GM19328 (cell line): ENCODE measurements at regions not wholly inside any gene's neighbourhood (a gene's known extent, or its start where the extent isn't known, plus 50 kb on each side); places are given as distances from the start of the nearest gene placed in this dataset.

Experiments used
- ATAC-seq: cut with Tn5 transposase; IDR thresholded peaks from one replicate; pipeline ENCODE4 v1.9.1; 2021; ENCODE audit warnings: mild to moderate bottlenecking, moderate library complexity; ENCODE audit not compliant: unreplicated experiment

DNA sequence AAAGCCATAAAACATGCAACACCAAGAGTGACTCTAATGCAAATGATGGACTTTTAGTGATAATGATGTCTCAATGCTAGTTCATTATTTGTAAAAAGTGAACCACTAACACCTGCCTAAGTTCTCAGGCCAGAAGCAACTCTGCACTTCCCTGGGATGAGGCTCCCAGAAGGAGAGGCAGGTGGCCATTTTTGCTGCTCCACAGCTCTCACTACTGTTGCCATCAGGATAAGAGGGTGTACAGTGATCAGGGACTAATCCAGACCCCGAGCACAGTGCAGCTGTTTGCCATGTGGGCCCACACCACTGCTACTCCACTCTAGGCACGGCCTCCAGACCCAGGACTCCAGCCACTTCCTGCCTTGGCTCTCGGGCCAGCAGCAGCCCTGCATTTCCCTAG is 828.3 kb upstream of the MIR17HG start:
- no peak for ATAC-seq

DNA sequence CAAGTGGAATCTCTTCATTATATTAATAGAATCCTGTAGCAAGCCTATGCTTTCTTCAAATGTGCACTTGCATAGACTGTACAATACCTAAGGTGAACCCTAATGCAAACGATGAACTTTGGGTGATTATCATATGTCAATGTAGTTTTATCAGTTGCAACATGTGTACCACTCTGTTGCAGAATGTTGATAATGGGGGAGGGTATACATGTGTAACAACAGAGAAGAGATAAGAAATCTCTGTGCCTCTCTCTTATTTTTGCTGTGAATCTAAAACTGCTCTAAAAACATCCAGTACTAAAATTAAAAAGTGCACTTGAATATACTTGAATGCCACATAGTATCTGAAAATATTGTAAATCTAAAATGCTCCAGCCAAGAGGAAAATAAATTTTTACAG is 820.8 kb upstream of the MIR17HG start:
- ATAC-seq, result no peak

DNA sequence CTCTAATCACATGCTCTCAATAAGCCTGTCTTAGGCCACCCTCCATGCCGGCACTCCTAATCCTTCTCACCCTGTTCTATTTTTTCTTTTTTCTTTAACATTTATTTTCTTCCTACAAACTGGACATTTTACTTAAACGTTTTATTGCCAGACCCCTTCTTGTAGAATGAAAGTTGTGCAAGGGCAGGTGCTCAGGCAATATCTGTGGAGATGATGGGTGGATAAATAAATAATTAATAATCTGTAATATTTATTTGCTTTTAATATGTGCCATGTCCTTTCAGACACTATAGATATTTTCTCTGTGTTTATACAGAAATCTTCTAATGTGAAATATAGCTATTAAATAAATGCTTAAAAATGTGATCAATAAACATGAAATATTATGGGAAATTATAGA is 815.7 kb upstream of the MIR17HG start:
- ATAC-seq, result no peak

DNA sequence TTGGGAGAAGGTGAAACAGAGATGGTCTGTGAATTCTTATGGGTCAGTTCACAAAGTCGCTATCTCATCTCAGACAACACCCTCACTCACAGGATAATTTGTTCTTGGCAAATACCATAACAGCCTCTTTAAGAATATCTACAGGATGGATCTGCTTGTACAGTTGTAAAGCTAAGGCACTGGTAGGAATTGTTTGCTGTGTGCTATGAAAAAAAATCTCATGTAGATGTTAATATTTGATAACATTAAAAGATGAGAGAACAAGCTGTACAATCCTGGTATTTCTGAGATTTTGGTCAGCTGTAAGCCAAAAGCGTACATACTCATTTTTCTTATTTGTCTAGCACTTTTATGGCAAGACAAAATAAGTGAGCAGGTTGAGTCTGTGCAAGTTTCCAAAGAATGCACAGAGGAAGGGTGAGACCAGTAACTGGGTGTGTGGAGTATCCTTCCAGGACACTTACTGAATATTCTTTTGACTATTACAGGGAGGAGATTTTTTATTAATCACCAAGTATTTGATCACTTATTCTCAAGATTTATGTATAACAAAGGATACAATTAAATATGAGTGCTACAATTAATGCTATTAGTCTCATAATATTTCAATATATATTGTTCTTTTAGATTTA is 814.5 kb upstream of the MIR17HG start:
- ATAC-seq, result no peak

DNA sequence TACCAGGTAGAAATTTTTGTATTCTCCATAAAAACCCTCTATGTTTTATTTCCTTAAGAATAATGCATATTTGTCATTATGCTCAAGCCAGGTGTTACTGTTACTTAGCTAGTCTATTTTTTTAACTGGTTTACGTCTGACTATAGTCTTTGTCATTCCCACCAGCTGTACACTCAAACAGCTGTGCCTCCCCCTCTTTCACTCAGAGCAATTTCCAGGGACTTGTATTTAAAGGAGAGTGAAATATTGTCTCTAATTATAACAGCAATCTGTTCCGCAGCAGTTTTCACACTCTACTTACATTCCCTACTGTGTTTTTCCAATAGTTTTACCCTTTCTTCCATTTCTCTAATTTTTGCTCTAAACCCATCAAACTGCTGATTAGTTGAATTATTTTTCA is 813.6 kb upstream of the MIR17HG start:
- ATAC-seq, result no peak

DNA sequence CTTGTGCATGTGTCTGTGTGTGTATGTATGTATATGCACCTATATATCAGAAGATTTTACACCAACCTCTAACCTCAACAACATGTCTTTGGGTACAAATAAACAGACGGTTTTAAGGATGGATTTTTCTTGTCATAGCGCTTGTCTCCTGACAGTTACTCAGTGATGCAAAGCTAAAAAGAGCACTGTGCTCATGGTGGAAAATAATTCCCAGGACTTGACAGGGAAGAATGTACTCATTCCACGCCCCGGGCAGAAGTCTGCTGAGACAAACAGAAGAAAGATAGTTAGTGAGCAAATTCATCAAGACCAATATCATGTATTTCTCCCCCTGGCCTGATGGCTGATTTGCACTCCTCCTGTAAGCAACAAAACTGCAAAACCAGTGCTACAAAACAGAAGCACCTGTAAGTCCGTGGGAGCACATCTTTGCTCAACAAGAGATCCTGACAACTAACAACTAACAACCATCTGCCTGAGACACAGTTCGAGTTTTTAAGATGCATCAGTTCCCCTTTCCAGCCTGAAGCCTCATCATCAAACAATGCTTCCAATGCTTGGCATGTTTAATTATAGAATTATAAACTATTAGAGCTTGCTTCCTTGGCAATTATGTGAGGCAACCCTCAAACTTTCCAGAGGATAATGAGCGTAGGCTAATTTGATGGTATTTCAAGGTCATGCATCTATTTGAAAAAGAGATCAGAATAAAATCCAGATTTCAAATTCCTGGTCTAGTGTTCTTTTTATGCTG is 812.7 kb upstream of the MIR17HG start:
- no peak for ATAC-seq

DNA sequence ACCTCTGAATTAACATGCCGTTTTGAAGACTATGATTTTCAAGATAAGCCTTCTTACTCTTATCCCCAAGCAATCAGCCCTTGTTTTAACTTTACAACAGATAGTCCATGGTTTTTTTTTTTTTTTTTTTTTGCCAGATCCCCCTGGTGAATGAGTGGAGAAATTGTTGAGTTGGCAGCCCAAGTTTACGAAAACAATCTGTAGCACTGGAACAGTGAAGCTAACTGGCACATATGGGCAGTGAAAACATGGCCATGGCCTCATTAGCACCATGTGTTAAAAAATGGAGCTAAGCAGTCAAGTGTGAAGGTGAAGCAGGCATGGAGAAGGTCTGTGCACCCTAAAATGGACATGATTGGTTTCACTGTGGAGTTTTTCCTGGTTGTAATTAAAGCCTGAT is 812.1 kb upstream of the MIR17HG start:
- no peak for ATAC-seq

DNA sequence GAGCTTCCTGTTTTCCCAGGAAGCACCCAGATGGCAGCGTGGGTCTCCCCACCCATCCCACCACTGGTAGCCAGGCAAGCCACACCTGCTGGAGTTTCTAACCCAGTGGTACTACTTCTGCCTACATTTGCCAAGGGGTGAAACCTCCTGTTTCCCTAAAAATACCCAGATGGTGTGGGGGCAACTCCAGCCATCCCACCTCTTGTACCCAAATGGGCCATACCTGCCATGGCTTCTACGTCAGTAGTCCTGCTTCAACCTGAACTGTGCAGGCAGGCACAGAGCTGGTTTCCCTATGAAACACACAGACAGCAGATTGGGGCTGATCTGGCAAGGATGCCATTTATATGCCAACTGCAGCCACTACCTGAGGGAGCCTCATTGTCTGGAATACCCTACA is 809.4 kb upstream of the MIR17HG start:
- no peak for ATAC-seq

DNA sequence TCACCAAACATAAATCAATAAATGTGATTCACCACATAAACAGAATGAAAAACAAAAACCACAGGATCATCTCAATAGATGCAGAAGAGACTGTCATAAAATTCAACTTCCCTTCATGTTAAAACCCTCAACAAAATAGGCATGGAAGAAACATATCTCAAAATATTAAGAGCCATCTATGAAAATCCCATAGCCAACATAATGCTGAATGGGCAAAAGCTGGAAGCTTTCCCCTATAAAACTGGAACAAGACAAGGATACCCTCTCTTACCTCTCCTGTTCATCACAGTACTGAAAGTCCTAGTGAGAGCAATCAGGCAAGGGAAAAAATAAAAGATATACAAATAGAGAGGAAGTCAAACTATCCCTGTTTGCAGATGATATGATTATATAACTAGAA is 806.1 kb upstream of the MIR17HG start:
- ATAC-seq, result no peak

DNA sequence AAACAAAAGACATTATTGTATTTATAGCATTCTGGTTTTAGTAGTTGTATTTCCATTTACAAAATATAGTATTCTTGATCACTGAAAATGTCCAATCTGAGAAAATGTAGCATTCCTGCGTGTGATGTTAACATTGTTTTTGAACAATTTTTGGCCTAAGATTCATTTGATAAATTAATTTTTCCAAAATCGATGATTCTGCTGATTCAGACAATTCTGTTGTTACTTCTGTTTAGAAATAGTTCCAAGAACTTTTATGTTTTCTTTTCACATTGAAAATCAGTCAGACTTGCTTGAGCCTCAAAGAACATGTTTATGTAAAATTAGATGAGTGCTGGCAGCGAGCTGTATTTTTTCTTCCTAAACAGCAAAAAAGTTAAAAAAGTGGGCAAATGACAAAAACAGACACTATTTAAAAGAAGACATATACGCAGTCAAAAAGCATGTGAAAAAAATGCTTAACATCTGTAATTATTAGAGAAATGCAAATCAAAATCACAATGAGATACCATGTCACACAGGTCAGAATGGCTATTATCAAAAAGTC is 804.5 kb upstream of the MIR17HG start:
- no peak for ATAC-seq

DNA sequence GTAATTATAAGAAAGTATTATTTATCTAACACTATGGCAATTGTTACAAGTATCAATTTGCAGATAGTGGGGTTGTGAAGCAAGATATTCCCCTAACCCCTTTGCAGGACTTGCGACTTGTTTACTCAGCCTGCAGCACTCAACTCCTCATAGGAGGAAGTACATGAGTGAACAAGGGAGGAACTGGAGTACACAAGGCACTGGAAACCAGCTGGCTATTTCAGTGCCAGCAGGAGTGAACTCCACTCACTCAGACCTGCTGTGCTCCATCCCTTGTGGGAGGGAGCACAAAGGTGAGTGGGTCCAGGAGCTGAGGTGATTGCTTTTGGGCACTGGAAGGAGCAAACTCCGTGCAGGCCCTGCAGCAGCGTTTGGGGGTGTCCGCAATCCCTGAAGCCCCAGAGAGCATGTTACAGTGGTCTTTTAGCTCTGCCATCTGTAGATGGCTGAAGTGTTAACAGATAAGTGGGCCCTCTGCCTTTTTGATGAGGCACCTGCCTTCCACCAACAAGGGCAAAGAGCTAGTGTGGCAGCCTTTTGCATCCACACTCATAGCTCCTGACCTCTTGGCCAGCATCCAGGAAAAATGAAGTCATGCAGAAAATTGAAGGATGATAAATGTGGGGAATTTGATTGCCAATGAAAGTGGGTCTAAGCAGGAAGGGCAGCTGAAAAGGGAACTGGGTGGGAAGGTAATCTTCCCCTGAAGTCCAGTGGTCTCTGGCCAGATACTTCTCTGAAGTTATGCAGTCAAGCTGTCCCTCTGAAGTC is 802.2 kb upstream of the MIR17HG start:
- no peak for ATAC-seq

DNA sequence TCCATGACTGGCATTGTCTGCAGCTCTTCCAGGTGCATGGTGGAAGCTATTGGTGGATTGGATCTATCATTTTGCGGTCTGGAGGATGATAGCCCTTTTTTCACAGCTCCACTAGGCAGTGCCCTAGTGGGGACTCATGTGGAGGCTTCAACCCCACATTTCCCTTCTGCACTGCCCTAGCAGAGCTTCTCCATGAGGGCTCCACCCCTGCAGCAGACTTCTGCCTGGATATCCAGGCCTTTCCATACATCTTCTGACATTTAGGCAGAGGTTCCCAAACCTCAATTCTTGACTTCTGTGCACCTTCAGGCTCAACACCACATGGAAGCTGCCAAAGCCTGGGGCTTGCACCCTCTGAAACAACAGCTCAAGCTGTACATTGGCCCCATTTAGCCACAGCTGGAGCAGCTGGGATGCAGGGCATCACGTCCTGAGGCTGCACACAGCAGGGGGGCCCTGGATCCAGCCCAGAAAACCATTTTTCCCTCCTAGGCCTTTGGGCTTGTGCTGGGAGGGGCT is 800.2 kb upstream of the MIR17HG start:
- no peak for ATAC-seq

DNA sequence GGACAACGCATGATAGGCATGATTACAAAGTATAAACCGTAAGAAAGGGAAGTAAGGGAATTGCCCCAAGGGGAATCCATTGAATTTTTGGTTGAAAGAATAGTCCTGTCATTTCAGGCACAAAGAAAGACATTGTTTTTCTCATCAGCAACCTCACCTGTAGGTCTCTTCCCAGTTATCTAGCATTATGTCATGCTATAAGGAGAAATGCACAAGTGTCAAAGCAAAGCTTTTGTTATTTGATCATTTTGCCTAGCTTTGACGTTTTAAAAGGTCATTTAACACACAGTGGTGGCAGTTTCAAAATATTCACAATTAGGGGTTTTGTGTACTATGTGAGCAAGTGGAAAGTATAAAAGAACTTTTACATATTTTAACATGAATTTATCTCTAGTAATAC is 796.2 kb upstream of the MIR17HG start:
- no peak for ATAC-seq

DNA sequence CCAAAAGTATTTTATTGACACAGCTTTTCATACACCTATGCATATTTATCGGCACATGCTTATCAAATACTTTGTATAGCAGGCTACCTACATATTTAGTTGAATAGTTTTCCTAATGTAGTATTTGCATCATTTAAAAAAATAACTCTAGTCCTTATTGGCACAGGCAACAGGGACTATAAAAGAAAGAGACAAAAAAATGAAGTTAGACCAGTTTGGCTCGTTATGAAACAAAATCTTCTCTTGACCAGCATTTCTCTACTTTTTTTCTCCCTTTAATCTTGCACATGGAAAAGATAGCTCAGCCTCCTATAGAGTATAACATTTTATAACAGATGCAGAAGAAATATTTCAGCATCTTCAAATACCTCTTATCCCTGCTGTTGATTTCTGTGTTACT is 794.8 kb upstream of the MIR17HG start:
- ATAC-seq, result no peak

DNA sequence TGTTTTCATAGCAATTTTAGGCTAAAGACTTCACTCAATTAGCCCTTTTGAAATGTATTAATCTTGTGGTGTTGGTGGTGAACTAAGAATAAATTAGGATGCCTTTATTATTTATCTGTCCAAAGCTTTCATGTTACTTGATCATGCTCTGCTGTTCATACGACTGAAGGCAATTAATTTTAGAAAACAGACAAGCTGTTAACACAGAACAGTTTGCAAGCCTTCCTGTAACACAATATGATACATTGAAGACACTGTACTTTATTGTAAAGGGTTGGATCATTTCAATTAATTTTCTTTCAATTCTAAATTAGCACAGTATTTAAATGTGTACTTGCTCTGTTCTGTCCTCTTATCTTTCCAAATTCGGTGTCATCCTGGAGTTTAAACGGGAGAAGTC is 794.3 kb upstream of the MIR17HG start:
- no peak for ATAC-seq

DNA sequence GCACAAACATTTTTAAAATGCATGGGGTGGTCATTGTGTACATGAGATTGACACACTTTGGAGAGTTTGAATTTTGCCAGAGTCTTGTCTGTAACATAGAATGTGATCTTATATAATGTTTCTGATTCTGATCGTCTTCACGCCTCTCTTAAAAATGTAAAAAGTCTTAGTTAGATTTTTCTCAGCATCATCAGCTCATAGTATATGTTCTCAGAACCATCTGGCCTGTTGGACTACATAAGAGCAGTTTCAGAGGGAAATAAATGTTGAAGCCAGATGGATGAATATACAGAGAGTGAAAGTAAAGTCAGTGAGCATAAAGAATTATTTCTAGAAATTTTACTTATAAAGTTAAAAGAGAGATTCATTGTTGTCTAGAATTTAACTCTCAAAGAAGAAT is 789.9 kb upstream of the MIR17HG start:
- ATAC-seq, result no peak

DNA sequence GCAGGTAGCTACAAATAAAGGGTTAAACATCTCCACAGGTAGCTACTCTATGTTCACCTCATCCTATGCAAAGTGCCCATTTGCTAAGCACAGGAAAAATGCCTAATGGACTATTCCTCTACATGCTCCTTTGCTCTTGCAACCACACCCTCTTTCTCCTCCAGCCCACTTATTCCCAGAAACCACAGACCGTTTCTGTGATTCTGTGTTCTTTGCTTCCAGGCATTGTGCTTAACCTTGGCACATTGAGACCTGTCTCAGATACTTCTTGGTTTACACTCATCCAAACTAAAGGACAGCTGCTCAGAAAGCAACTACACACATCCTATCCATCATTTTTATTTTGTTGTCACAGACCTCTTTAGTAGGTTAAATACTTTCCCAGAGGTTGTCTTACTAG is 785.0 kb upstream of the MIR17HG start:
- ATAC-seq, result no peak

DNA sequence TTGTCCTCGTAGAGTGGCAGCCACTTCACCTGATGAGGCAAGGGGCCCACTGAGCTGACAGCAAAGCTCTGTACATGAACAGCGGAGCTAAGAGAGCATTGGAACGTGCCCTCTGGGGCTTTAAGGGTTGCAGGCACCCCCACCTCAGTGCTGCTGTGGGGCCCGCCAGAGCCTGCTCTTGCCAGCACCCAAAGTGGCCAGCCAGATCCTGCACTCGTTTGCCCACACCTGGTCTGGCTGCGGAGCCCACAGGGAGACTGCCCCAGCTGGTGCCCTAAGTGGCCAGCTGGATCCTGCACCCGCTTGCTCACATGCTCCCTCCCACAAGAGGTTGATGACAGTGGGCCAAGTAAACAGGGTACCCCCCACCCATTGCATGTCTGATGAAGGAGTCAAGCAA is 783.4 kb upstream of the MIR17HG start:
- ATAC-seq, result no peak

DNA sequence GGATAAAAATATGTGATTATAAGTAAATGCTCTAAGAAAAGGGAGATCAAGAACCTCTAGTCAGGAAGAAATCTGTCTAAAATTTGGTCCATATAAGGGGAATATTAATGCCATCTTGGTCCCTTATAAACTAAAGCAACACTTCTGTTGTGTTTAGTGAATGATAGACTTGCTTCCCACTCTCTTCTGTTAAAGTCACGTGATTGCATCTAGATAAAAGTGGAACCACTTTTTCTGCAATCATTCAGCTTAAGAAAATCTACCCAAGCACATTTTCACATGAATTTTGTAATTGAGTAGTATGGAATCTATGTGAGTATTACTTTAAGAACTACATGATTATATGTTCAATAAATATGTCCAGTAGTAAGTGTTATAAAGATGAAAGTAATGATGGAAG is 782.9 kb upstream of the MIR17HG start:
- ATAC-seq, result no peak

DNA sequence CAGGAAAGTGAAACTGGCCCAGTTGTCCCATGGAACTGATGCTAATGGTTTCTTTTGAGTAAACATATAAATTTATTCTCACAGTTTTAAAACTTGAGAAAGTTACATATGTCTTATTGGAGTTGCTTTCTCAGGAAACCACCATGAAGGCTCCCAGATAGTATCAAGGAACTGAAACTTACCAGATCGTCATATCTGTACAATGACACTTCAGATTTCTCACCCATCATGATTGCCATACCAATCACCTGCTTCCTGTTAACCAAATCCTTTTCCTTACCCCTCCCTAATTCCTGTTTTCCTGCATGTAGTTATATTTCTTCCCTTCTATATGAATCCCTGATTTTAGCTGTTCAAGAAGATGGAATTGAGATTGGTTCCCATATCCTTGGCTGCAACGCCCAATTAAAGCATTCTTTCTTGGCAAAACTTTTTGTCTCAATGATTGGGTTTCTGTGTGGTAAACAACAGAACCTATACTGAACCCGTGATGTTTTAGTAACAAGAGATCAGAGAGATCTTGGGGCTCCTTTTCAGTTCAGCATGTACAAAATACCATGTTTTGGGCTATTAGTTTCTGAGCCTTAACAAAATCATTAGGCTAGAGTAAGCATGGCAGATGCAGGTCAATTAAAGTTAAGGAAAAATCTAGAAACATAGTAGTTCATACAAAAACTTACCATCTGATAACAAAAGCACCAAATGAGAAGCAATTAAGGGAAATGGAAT is 781.3 kb upstream of the MIR17HG start:
- ATAC-seq, result no peak

DNA sequence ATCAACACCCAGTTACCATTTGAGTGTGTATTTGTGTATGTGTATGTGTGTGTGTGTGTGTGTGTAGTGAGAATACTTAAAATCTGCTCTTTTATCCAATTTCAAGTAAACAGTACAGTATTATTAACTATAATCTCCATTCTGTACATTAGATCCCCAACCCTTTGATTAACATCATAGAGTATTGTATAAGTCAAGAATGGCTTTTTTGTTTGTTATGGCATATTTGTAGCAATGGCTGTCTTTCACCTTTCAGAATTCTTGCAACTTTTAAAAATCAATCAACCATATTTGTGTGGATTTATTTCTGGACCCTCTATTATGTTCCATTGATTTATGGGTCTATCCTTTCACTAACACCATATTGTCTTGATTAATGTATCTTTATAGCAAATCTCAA is 779.3 kb upstream of the MIR17HG start:
- no peak for ATAC-seq
